Mucosa of rectum (tissue), 2 donors: ENCODE measurements at regions not wholly inside any gene's neighbourhood (a gene's known extent, or its start where the extent isn't known, plus 50 kb on each side); places are given as distances from the start of the nearest gene placed in this dataset.

Experiments used
- H3K27ac ChIP-seq, 2 donors: one replicate each; pipeline ENCODE4 v1.7.0; 2013; ENCODE audit warnings: inconsistent platforms in 2 of 2, low read depth in 2 of 2, low read length in 2 of 2
- H3K27me3 ChIP-seq, 2 donors: one replicate each; pipeline ENCODE4 v1.7.0; 2013; ENCODE audit warnings: low read length in 2 of 2; ENCODE audit not compliant: control insufficient read depth in 2 of 2, insufficient read depth in 2 of 2
- H3K36me3 ChIP-seq, 2 donors: one replicate each; pipeline ENCODE4 v1.7.0; 2013; ENCODE audit warnings: low read length in 2 of 2; ENCODE audit not compliant: control insufficient read depth in 2 of 2, insufficient read depth in 2 of 2
- H3K4me1 ChIP-seq, 2 donors: one replicate each; pipeline ENCODE4 v1.7.0; 2013; ENCODE audit warnings: low read length in 2 of 2, mild to moderate bottlenecking in 1 of 2; ENCODE audit not compliant: control insufficient read depth in 2 of 2, insufficient read depth in 2 of 2
- H3K4me3 ChIP-seq, 2 donors: one replicate each; pipeline ENCODE4 v1.7.0; 2013; ENCODE audit warnings: low read length in 2 of 2
- H3K9ac ChIP-seq, 2 donors: one replicate each; pipeline ENCODE4 v1.7.0; 2013; ENCODE audit warnings: low read length in 2 of 2, low read depth in 1 of 2, mild to moderate bottlenecking in 1 of 2
- H3K9me3 ChIP-seq, 2 donors: one replicate each; pipeline ENCODE4 v1.7.0; 2013; ENCODE audit warnings: low read length in 2 of 2; ENCODE audit not compliant: control insufficient read depth in 2 of 2
- donor health status: healthy.
- donor health status: Normal muscosa, but diverticular disease.

- H3K36me3 ChIP-seq: no peaks in the 10 kb centered on the region
- H3K27me3 ChIP-seq: no peaks in the 10 kb centered on the region
- H3K4me3 ChIP-seq: no peak overlapping the region
- no peak overlapping the region for H3K27ac ChIP-seq
- no peak overlapping the region for H3K9ac ChIP-seq
- H3K9me3 ChIP-seq: no peaks in the 10 kb centered on the region
- H3K4me1 ChIP-seq: peaks cover 6% of the 10 kb centered on the region in 2 donors
These were observed 213.4 kb upstream of the JADE1 start for GRCh38 chr4:128596115-128596514.

GRCh38 chr4:128591482-128591881 lies 218.0 kb upstream of the JADE1 start:
- Histone ChIP-seq H3K9me3 (no peaks in the 10 kb centered on the region), H3K36me3 (no peaks in the 10 kb centered on the region), H3K4me3 (no peak overlapping the region), H3K4me1 (no peaks in the 10 kb centered on the region), H3K9ac (no peak overlapping the region), H3K27me3 (no peaks in the 10 kb centered on the region), H3K27ac (no peak overlapping the region)

- H3K9ac ChIP-seq: no peak overlapping the region
- no peaks in the 10 kb centered on the region for H3K36me3 ChIP-seq
- no peak overlapping the region for H3K27ac ChIP-seq
- H3K9me3 ChIP-seq: no peaks in the 10 kb centered on the region
- no peak overlapping the region for H3K4me3 ChIP-seq
- H3K27me3 ChIP-seq: no peaks in the 10 kb centered on the region
- no peaks in the 10 kb centered on the region for H3K4me1 ChIP-seq
These were observed 218.7 kb upstream of the JADE1 start for GRCh38 chr4:128590773-128591172.

GRCh38 chr4:128590034-128590740 lies 219.3 kb upstream of the JADE1 start:
- Histone ChIP-seq H3K27me3 (no peaks in the 10 kb centered on the region), H3K4me1 (no peaks in the 10 kb centered on the region), H3K9ac (no peak overlapping the region), H3K27ac (no peak overlapping the region), H3K36me3 (no peaks in the 10 kb centered on the region), H3K9me3 (no peaks in the 10 kb centered on the region), H3K4me3 (no peak overlapping the region)

GRCh38 chr4:128589384-128589965 lies 220.0 kb upstream of the JADE1 start:
- Histone ChIP-seq H3K27me3 (no peaks in the 10 kb centered on the region), H3K27ac (no peak overlapping the region), H3K9me3 (no peaks in the 10 kb centered on the region), H3K4me3 (no peak overlapping the region), H3K9ac (no peak overlapping the region), H3K4me1 (no peaks in the 10 kb centered on the region), H3K36me3 (no peaks in the 10 kb centered on the region)

- H3K27ac ChIP-seq: no peak overlapping the region
- H3K4me1 ChIP-seq: no peaks in the 10 kb centered on the region
- H3K9me3 ChIP-seq: no peaks in the 10 kb centered on the region
- no peaks in the 10 kb centered on the region for H3K27me3 ChIP-seq
- no peaks in the 10 kb centered on the region for H3K36me3 ChIP-seq
- no peak overlapping the region for H3K9ac ChIP-seq
- no peak overlapping the region for H3K4me3 ChIP-seq
These were observed 222.1 kb upstream of the JADE1 start for GRCh38 chr4:128587382-128587781.

- Histone ChIP-seq H3K4me1 (no peaks in the 10 kb centered on the region), H3K27me3 (no peaks in the 10 kb centered on the region), H3K36me3 (no peaks in the 10 kb centered on the region), H3K4me3 (no peak overlapping the region), H3K9me3 (no peaks in the 10 kb centered on the region), H3K27ac (peak overlapping the region in 1 of 2 donors; percentile 6), H3K9ac (no peak overlapping the region)
These were observed 225.5 kb upstream of the JADE1 start for GRCh38 chr4:128583753-128584712.

- no peaks in the 10 kb centered on the region for H3K36me3 ChIP-seq
- no peak overlapping the region for H3K4me3 ChIP-seq
- no peaks in the 10 kb centered on the region for H3K27me3 ChIP-seq
- H3K9ac ChIP-seq: no peak overlapping the region
- H3K9me3 ChIP-seq: no peaks in the 10 kb centered on the region
- H3K4me1 ChIP-seq: no peaks in the 10 kb centered on the region
- H3K27ac ChIP-seq: no peak overlapping the region
These were observed 227.1 kb upstream of the JADE1 start for GRCh38 chr4:128582427-128582870.

- Histone ChIP-seq H3K27me3 (no peaks in the 10 kb centered on the region), H3K9ac (no peak overlapping the region), H3K4me3 (no peak overlapping the region), H3K27ac (no peak overlapping the region), H3K36me3 (no peaks in the 10 kb centered on the region), H3K4me1 (no peaks in the 10 kb centered on the region), H3K9me3 (no peaks in the 10 kb centered on the region)
These were observed 230.2 kb upstream of the JADE1 start for GRCh38 chr4:128579154-128579853.
